AG09309 (cell line): ENCODE measurements at regions not wholly inside any gene's neighbourhood (a gene's known extent, or its start where the extent isn't known, plus 50 kb on each side); places are given as distances from the start of the nearest gene placed in this dataset.

Experiments
- DNase-seq: peaks from one replicate; pipeline ENCODE4 v3.0.0-alpha.2; 2010; ENCODE audit warnings: low read depth
- H3K4me3 ChIP-seq: 2 replicates; pipeline ENCODE4 v1.5.1; 2011; ENCODE audit warnings: mild to moderate bottlenecking, low read depth, low read length, moderate library complexity; ENCODE audit not compliant: control insufficient read depth
- CTCF ChIP-seq: IDR thresholded peaks from 2 replicates; pipeline ENCODE4 v1.5.1; 2011; ENCODE audit warnings: mild to moderate bottlenecking, low read depth, low read length, inconsistent platforms; ENCODE audit not compliant: insufficient read depth, control insufficient read depth; ENCODE audit errors: missing control alignments

GRCh38 chr1:207965392-207966387, 54.8 kb upstream of the CD34 start:
- DNase-seq: no peak
- no peak overlapping the region for H3K4me3 ChIP-seq
- TF ChIP-seq CTCF: no peak

- no peak for DNase-seq
- TF ChIP-seq CTCF: no peak
- H3K4me3 ChIP-seq: peak overlapping the region; percentile 39
These were observed 53.5 kb upstream of the CD34 start for GRCh38 chr1:207964195-207964966.

GRCh38 chr1:207963427-207964194, 52.7 kb upstream of the CD34 start:
- TF ChIP-seq CTCF: peak; percentile 71
- peak; percentile 25 for DNase-seq

DNA sequence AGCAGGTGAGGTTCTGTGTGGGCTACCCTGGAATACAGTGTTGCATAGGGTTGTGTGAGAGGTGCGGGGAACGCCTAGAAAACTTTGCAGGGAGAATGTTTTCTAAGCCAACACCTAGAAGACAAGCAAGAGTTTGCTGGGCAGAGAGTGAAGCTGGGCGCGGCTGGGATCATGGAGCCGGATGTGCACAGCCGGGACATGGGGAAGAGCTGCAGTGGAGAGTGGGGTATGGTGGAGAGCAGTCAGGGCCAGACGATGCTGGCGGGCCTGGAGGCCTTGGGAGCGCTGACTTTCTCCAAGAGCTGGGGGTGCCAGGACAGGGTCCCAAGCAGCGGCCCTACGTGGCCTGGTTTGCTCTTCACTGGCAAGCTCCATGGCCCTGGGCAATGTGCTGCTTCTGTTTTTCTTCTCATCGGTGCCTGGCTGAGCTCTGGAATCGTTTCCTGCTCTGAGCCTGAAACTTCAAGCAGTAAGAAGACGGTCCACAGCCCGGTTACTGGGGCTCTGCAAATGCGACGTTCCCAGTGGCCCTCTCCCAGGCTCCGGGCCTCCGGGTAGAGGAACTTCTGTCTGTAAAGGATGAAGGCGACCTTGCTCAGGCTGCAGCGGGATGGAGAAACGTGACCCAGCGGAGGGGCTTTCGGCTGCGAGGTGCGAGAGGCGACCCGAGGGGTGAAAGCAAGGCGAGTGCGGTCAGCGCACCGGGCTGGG, 51.9 kb upstream of the CD34 start:
- DNase-seq: no peak
- no peak for TF ChIP-seq CTCF
- H3K4me3 ChIP-seq: peak overlapping the region; percentile 60

More at GRCh38 chr1:207963427-207964194, 52.7 kb upstream of the CD34 start:
- H3K4me3 ChIP-seq: peak overlapping the region; percentile 60
